BE2C (cell line): ENCODE measurements at regions not wholly inside any gene's neighbourhood (a gene's known extent, or its start where the extent isn't known, plus 50 kb on each side); places are given as distances from the start of the nearest gene placed in this dataset.

ENCODE experiments used
- DNase-seq: peaks from one replicate; pipeline ENCODE4 v3.0.0-alpha.2; 2020
- H3K27me3 ChIP-seq: fragments of 250-450 bp; sonication (Bioruptor Pico); 2 replicates; pipeline ENCODE4 v1.5.1; 2020; ENCODE audit warnings: mild to moderate bottlenecking
- H3K36me3 ChIP-seq: fragments of 250-450 bp; sonication (Bioruptor Pico); 2 replicates; pipeline ENCODE4 v1.5.1; 2020; ENCODE audit warnings: mild to moderate bottlenecking
- H3K4me1 ChIP-seq: fragments of 250-450 bp; sonication (Bioruptor Pico); 2 replicates; pipeline ENCODE4 v1.5.1; 2020
- H3K4me3 ChIP-seq: 2 replicates; pipeline ENCODE4 v1.5.1; 2011; ENCODE audit warnings: low read depth, low read length
- H3K9me3 ChIP-seq: fragments of 250-450 bp; sonication (Bioruptor Pico); 2 replicates; pipeline ENCODE4 v1.5.1; 2020
- CTCF ChIP-seq: IDR thresholded peaks from 2 replicates; pipeline ENCODE4 v1.5.1; 2012; ENCODE audit warnings: mild to moderate bottlenecking, low read depth, low read length

- no peak for DNase-seq
- no peaks in the 10 kb centered on the region for H3K27me3 ChIP-seq
- no peak overlapping the region for H3K4me3 ChIP-seq
- no peaks in the 10 kb centered on the region for H3K36me3 ChIP-seq
- no peak for TF ChIP-seq CTCF
- no peaks in the 10 kb centered on the region for H3K4me1 ChIP-seq
- H3K9me3 ChIP-seq = no peaks in the 10 kb centered on the region; the same call in 1 of the 2 replicates
These were observed 355.8 kb upstream of the ARRDC4 start for GRCh38 chr15:97604677-97605076.

GRCh38 chr15:97615114-97615513 is 345.4 kb upstream of the ARRDC4 start:
- DNase-seq = no peak
- Histone ChIP-seq H3K27me3 (no peaks in the 10 kb centered on the region), H3K4me3 (no peak overlapping the region), H3K36me3 (no peaks in the 10 kb centered on the region), H3K9me3 (no peaks in the 10 kb centered on the region), H3K4me1 (no peaks in the 10 kb centered on the region)
- no peak for TF ChIP-seq CTCF

- TF ChIP-seq CTCF = no peak
- no peaks in the 10 kb centered on the region for H3K27me3 ChIP-seq
- no peak overlapping the region for H3K4me3 ChIP-seq
These were observed 337.3 kb upstream of the ARRDC4 start for GRCh38 chr15:97623091-97623661.

GRCh38 chr15:97627634-97628033 is 332.9 kb upstream of the ARRDC4 start:
- DNase-seq = no peak
- no peak for TF ChIP-seq CTCF
- H3K36me3 ChIP-seq = no peaks in the 10 kb centered on the region
- H3K4me1 ChIP-seq = no peaks in the 10 kb centered on the region
- H3K9me3 ChIP-seq = no peaks in the 10 kb centered on the region; the same call in 1 of the 2 replicates
- H3K27me3 ChIP-seq = no peaks in the 10 kb centered on the region
- no peak overlapping the region for H3K4me3 ChIP-seq

More at GRCh38 chr15:97623091-97623661, 337.3 kb upstream of the ARRDC4 start:
- H3K9me3 ChIP-seq = no peaks in the 10 kb centered on the region; the same call in 1 of the 2 replicates
- H3K36me3 ChIP-seq = no peaks in the 10 kb centered on the region
- no peak for DNase-seq
- no peaks in the 10 kb centered on the region for H3K4me1 ChIP-seq

GRCh38 chr15:97645758-97646157 is 314.7 kb upstream of the ARRDC4 start:
- no peak for TF ChIP-seq CTCF
- H3K36me3 ChIP-seq = no peaks in the 10 kb centered on the region
- no peaks in the 10 kb centered on the region for H3K9me3 ChIP-seq
- H3K4me1 ChIP-seq = no peaks in the 10 kb centered on the region
- DNase-seq = no peak
- H3K4me3 ChIP-seq = no peak overlapping the region
- no peaks in the 10 kb centered on the region for H3K27me3 ChIP-seq

- no peaks in the 10 kb centered on the region for H3K36me3 ChIP-seq
- no peak for TF ChIP-seq CTCF
- H3K4me1 ChIP-seq = no peaks in the 10 kb centered on the region
- H3K4me3 ChIP-seq = no peak overlapping the region
- H3K9me3 ChIP-seq = no peaks in the 10 kb centered on the region
- no peaks in the 10 kb centered on the region for H3K27me3 ChIP-seq
- DNase-seq = no peak
These were observed 311.8 kb upstream of the ARRDC4 start for GRCh38 chr15:97648728-97649127.
